ENCODE measurements at regions not wholly inside any gene's neighbourhood (a gene's known extent, or its start where the extent isn't known, plus 50 kb on each side); places are given as distances from the start of the nearest gene placed in this dataset.

GRCh38 chr5:28544501-28544900 is 1506.1 kb upstream of the CDH9 start:
- Histone ChIP-seq H3K4ac (ENCODE audit: low read depth, low read length) (no peak overlapping the region), H3K27ac (ENCODE audit: insufficient read length, low read depth, low read length) (no peak overlapping the region), H3K23ac (ENCODE audit: insufficient read length, low read depth, low read length) (no peak overlapping the region), H3K14ac (ENCODE audit: insufficient read depth, low read length) (no peak overlapping the region), H3T11ph (ENCODE audit: low read length) (no peak overlapping the region), H3K56ac (ENCODE audit: insufficient read length, low read depth, low read length) (no peak overlapping the region), H2BK120ac (ENCODE audit: low read depth, low read length, poor library complexity, severe bottlenecking) (no peak overlapping the region), H3K23me2 (ENCODE audit: insufficient read length, low read depth, low read length, poor library complexity, severe bottlenecking) (no peaks in the 10 kb centered on the region), H2BK15ac (ENCODE audit: low read depth, low read length) (no peak overlapping the region), H4K91ac (ENCODE audit: insufficient read length, low read depth, low read length) (no peak overlapping the region), H3K4me2 (ENCODE audit: insufficient read depth, insufficient read length, low read length) (no peak overlapping the region), H3K18ac (ENCODE audit: insufficient read length, low read depth, low read length) (no peak overlapping the region), H2BK20ac (ENCODE audit: low read depth, low read length, poor library complexity, severe bottlenecking) (no peak overlapping the region), H3K79me2 (ENCODE audit: insufficient read depth, low read length) (no peaks in the 10 kb centered on the region), H3K4me1 (ENCODE audit: insufficient read depth, low read length) (no peaks in the 10 kb centered on the region; the same call in 1 of the 2 replicates), H3K27me3 (ENCODE audit: insufficient read depth, low read length) (no peaks in the 10 kb centered on the region), H2AK5ac (ENCODE audit: insufficient read length, low read length) (no peak overlapping the region), H4K8ac (replicated peaks; ENCODE audit: insufficient read length, low read depth, low read length) (no peak overlapping the region), H2AFZ (ENCODE audit: low read length) (no peak overlapping the region), H3K9me3 (ENCODE audit: control insufficient read depth, low read depth, low read length) (no peaks in the 10 kb centered on the region), H3K9ac (ENCODE audit: extremely low read depth, insufficient read length, low read length) (no peak overlapping the region), H2BK5ac (ENCODE audit: insufficient read length, low read length) (no peak overlapping the region), H3K79me1 (ENCODE audit: insufficient read depth, low read depth, low read length, poor library complexity, severe bottlenecking) (no peaks in the 10 kb centered on the region), H4K20me1 (ENCODE audit: control insufficient read depth, insufficient read depth, insufficient read length) (no peaks in the 10 kb centered on the region), H2BK12ac (ENCODE audit: insufficient read length, low read depth, low read length) (no peak overlapping the region), H4K5ac (ENCODE audit: insufficient read length, low read depth, low read length) (no peak overlapping the region)
- H3K27me3 Mint-ChIP-seq (ENCODE audit: low read depth) = no peaks in the 10 kb centered on the region
- no peaks in the 10 kb centered on the region for H3K36me3 Mint-ChIP-seq (ENCODE audit: insufficient read depth in 1 of 3, low read depth in 3 of 3)
- no peaks in the 10 kb centered on the region for H3K4me1 Mint-ChIP-seq
- DNase-seq = no peak
- H3K4me3 Mint-ChIP-seq = no peak overlapping the region
- peaks cover 0 to 3% of the 10 kb centered on the region in 2 experiments; a peak in 2 of 5 replicates for H3K9me3 Mint-ChIP-seq
- TF ChIP-seq CTCF (conservative IDR thresholded peaks at IDR 0.05) = no peak
- no peak overlapping the region for H3K27ac Mint-ChIP-seq

Measured in H9 (cell line).